Pancreas (tissue), 10 donors: ENCODE measurements at regions not wholly inside any gene's neighbourhood (a gene's known extent, or its start where the extent isn't known, plus 50 kb on each side); places are given as distances from the start of the nearest gene placed in this dataset.
A peak's percentile ranks its signal among the peaks of the same experiment; 100 is the strongest.

Experiments
- ATAC-seq, 4 donors: fragments of 200-7000 bp; cut with Tn5 transposase; one replicate each; pipeline versions ENCODE4 v1.8.0 to v1.9.1; 2020; ENCODE audit warnings: mild to moderate bottlenecking in 4 of 4, moderate library complexity in 4 of 4
- DNase-seq, 6 donors: peaks; one replicate each; pipeline ENCODE4 v3.0.0-alpha.2; 2020
- FAIRE-seq: peaks from 2 replicates; lab custom pipeline; 2012; peaks lifted over from hg19 to GRCh38; lab: Jason Lieb, UNC
- H3K27ac ChIP-seq, 4 donors: fragments of 200-600 bp; sonication (generic); 1 replicate in 3 of 4; 2 replicates in 1 of 4; pipeline versions ENCODE4 v1.5.0 to v1.8.0; 2020
- H3K27me3 ChIP-seq, 4 donors: fragments of 200-600 bp; one replicate each; pipeline ENCODE4 v1.8.0; 2021
- H3K36me3 ChIP-seq, 3 donors: fragments of 200-600 bp; sonication (generic) in 1 of 3; one replicate each; pipeline versions ENCODE4 v1.5.0 to v1.8.0; 2020 to 2021
- H3K4me1 ChIP-seq, 3 donors: fragments of 200-600 bp; one replicate each; pipeline ENCODE4 v1.8.0; 2021
- H3K4me3 ChIP-seq, 4 donors: fragments of 200-600 bp; sonication (generic) in 2 of 4; one replicate each; pipeline versions ENCODE4 v1.5.0 to v1.8.0; 2020 to 2021
- H3K9me3 ChIP-seq, 4 donors: fragments of 200-600 bp; one replicate each; pipeline ENCODE4 v1.8.0; 2021
- CTCF ChIP-seq, 4 donors: fragments of 200-600 bp; sonication (generic) in 3 of 4; IDR thresholded peaks; one replicate each; pipeline versions ENCODE4 v1.5.0 to v1.8.0; 2021; ENCODE audit warnings: antibody characterized with exemption in 4 of 4
- WGBS, 2 donors: extraction: QIAGEN DNeasy Blood & Tissue Kit; methylation state at CpG; one replicate each; pipeline ENCODE4 v1.1.7; 2013; 5-methylcytosine and 5-hydroxymethylcytosine counted together
- intact Hi-C, 3 donors: fragments of 100-400 bp; cut with DNase I; formaldehyde crosslinking; loops; one replicate each; pipeline versions ENCODE4 v1.11.1 to v1.14.2; 2022
- donor health status: healthy with polysubstance abuse.
- donor health status: DM: no; HTN: no; CAD: no; lungs with moderate emphysema.
- donor health status: DM: no; HTN: no; CAD: no.
- donor health status: control.
- donor health status: control.
- donor health status: Bipolar disorder and iron deficiency.
- donor health status: DM: yes; HTN: yes; CAD: no.
- donor health status: DM: no; HTN: no; CAD: no.
- donor health status: DM: no; HTN: no; CAD: no.
- donor health status: DM: yes; HTN: yes; CAD: no.

- ATAC-seq (peak in 3 of 4 donors; percentile 24 to 74 (median 73)), FAIRE-seq (no peak), DNase-seq (no peak)
- WGBS, 2 donors = 15 to 18% methylated on average over 3 of the region's 3 CpGs
- no peaks in the 10 kb centered on the region for H3K27me3 ChIP-seq
- intact Hi-C loops = no loop called here
- H3K27ac ChIP-seq = peak overlapping the region in 2 of 4 donors; percentile 9 to 16
- TF ChIP-seq CTCF (IDR thresholded peaks at IDR 0.05) = no peak
- no peak overlapping the region for H3K4me3 ChIP-seq
- no peaks in the 10 kb centered on the region for H3K4me1 ChIP-seq
- H3K9me3 ChIP-seq = no peaks in the 10 kb centered on the region
- H3K36me3 ChIP-seq = no peaks in the 10 kb centered on the region
These were observed 107.0 kb upstream of the PALS2 start for GRCh38 chr7:24466168-24466768.

- no peak for DNase-seq
- Histone ChIP-seq H3K4me1 (peaks cover 0 to 5% (median 0%) of the 10 kb centered on the region in 3 donors), H3K27ac (no peak overlapping the region), H3K9me3 (no peaks in the 10 kb centered on the region), H3K27me3 (no peaks in the 10 kb centered on the region), H3K36me3 (no peaks in the 10 kb centered on the region), H3K4me3 (no peak overlapping the region)
- ATAC-seq = no peak
- no peak for TF ChIP-seq CTCF (IDR thresholded peaks at IDR 0.05)
- intact Hi-C loops = no loop called here
- FAIRE-seq = no peak
- 94 to 96% methylated on average over 2 of the region's 2 CpGs for WGBS, 2 donors
These were observed 104.1 kb upstream of the PALS2 start for GRCh38 chr7:24469118-24469517.

- no peak for TF ChIP-seq CTCF (IDR thresholded peaks at IDR 0.05)
- intact Hi-C loops = no loop called here
- 87 to 93% methylated on average over 1 of the region's 1 CpG for WGBS, 2 donors
- Histone ChIP-seq H3K4me3 (no peak overlapping the region), H3K27ac (no peak overlapping the region), H3K9me3 (no peaks in the 10 kb centered on the region), H3K4me1 (peaks cover 0 to 13% (median 9%) of the 10 kb centered on the region in 3 donors), H3K36me3 (no peaks in the 10 kb centered on the region), H3K27me3 (no peaks in the 10 kb centered on the region)
- DNase-seq (no peak), FAIRE-seq (no peak), ATAC-seq (no peak)
These were observed 101.2 kb upstream of the PALS2 start for GRCh38 chr7:24472093-24472492.

GRCh38 chr7:24475166-24475961 lies 97.9 kb upstream of the PALS2 start:
- no peaks in the 10 kb centered on the region for H3K36me3 ChIP-seq
- H3K27me3 ChIP-seq = no peaks in the 10 kb centered on the region
- peak in 3 of 4 donors; percentile 75 to 80 (median 75) for ATAC-seq
- DNase-seq = no peak
- 51 to 52% methylated on average over 8 of the region's 8 CpGs for WGBS, 2 donors
- peaks cover 0 to 19% (median 13%) of the 10 kb centered on the region in 3 donors for H3K4me1 ChIP-seq
- H3K4me3 ChIP-seq = no peak overlapping the region
- peak overlapping the region in 2 of 4 donors; percentile 3 to 4 for H3K27ac ChIP-seq
- no peak for FAIRE-seq
- no peaks in the 10 kb centered on the region for H3K9me3 ChIP-seq
- TF ChIP-seq CTCF (IDR thresholded peaks at IDR 0.05) = no peak
- intact Hi-C loops = no loop called here

- H3K4me1 ChIP-seq = peaks cover 0 to 19% (median 13%) of the 10 kb centered on the region in 3 donors
- H3K9me3 ChIP-seq = no peaks in the 10 kb centered on the region
- no peaks in the 10 kb centered on the region for H3K36me3 ChIP-seq
- no peaks in the 10 kb centered on the region for H3K27me3 ChIP-seq
- FAIRE-seq = no peak
- DNase-seq = no peak
- no peak overlapping the region for H3K4me3 ChIP-seq
- TF ChIP-seq CTCF (IDR thresholded peaks at IDR 0.05) = no peak
- WGBS, 2 donors = 87 to 91% methylated on average over 6 of the region's 6 CpGs
- H3K27ac ChIP-seq = peak overlapping the region in 1 of 4 donors; percentile 3
- intact Hi-C loops = no loop called here
- ATAC-seq = no peak
These were observed 97.0 kb upstream of the PALS2 start for GRCh38 chr7:24476227-24476626.
